Esophagus squamous epithelium (tissue), 5 donors: ENCODE measurements at regions not wholly inside any gene's neighbourhood (a gene's known extent, or its start where the extent isn't known, plus 50 kb on each side); places are given as distances from the start of the nearest gene placed in this dataset.
"Not testable (repeated sequence)": the region's sequence is repeated elsewhere in the genome, so short reads cannot be mapped to it uniquely, and the experiment has no call there.

ENCODE experiments used
- DNase-seq: peaks from one replicate; lab custom pipeline; 2025; lab: John Stamatoyannopoulos, UW
- H3K27ac ChIP-seq, 4 donors: fragments of 200-600 bp; sonication (generic); one replicate each; pipeline ENCODE4 v1.5.1; 2016 to 2019; ENCODE audit warnings: mild to moderate bottlenecking in 1 of 4
- H3K27me3 ChIP-seq, 4 donors: fragments of 200-600 bp; sonication (generic); 1 replicate in 3 of 4; 2 replicates in 1 of 4; pipeline versions ENCODE4 v1.5.1 to v1.6.0; 2017 to 2021; ENCODE audit warnings: antibody characterized with exemption in 1 of 4
- H3K36me3 ChIP-seq, 3 donors: fragments of 200-600 bp; sonication (generic); one replicate each; pipeline ENCODE4 v1.5.1; 2016 to 2019
- H3K4me1 ChIP-seq, 3 donors: fragments of 200-600 bp; sonication (generic); one replicate each; pipeline ENCODE4 v1.5.1; 2017 to 2019
- H3K4me3 ChIP-seq, 4 donors: fragments of 200-600 bp; sonication (generic); 1 replicate in 3 of 4; 2 replicates in 1 of 4; pipeline ENCODE4 v1.5.1; 2016 to 2019; ENCODE audit warnings: mild to moderate bottlenecking in 2 of 4, moderate library complexity in 1 of 4
- H3K9me3 ChIP-seq, 3 donors: fragments of 200-600 bp; sonication (generic); one replicate each; pipeline ENCODE4 v1.5.1; 2016 to 2019
- POLR2A ChIP-seq, 4 donors: fragments of 450-650 bp; IDR thresholded peaks; one replicate each; pipeline ENCODE4 v1.6.1; 2017; ENCODE audit warnings: antibody characterized with exemption in 4 of 4, mild to moderate bottlenecking in 4 of 4, moderate library complexity in 3 of 4
- WGBS, 2 donors: methylation state at CpG; one replicate each; pipeline ENCODE4 v1.1.5; 2018; 5-methylcytosine and 5-hydroxymethylcytosine counted together
- intact Hi-C: fragments of 100-400 bp; cut with DNase I; formaldehyde crosslinking; loops from one replicate; pipeline ENCODE4 v1.15.0; 2022
- TF ChIP-seq, protein P1 (sequence below), 6 experiments: fragments of 450-650 bp in 4 of 6; fragments of 200-600 bp in 2 of 6; sonication (generic) in 2 of 6; IDR thresholded peaks; one replicate each; pipeline ENCODE4 v1.5.1; 2016 to 2019; ENCODE audit warnings: antibody characterized with exemption in 6 of 6, mild to moderate bottlenecking in 4 of 6, moderate library complexity in 4 of 6
- donor health status: DM: yes; HTN: yes; CAD: no.

DNA sequence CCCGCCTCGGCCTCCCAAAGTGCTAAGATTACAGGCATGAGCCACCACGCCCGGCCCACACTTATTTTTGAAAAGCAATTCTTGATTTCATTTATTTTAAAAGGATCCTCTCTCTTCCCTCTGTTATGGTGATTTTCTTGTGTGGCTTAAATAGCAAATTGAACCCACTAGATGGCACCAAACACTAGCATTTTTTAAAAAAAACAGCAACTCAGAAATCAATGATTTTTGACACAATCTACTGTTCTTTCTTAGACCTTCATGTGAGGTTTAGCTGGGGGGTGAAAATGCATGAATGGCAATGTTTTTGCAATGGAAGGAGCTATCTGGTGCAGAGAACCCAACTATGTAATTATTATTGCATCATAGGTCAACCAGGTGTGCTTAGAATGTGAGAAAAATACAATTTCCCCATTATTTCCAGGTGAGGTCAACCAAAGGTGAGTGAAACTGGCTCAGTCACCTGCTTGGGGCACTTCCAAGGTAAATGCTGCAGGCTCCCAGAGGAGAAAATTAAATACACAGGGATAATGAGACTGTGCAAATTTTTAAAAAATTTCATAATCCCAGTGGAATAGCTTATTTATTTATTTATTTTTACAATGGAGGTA is 226.7 kb upstream of the PRKX start:
- Histone ChIP-seq H3K4me1 (peaks cover 0 to 13% (median 0%) of the 10 kb centered on the region in 3 donors), H3K9me3 (peaks cover 0 to 5% (median 0%) of the 10 kb centered on the region in 3 donors), H3K27ac (no peak overlapping the region), H3K27me3 (no peaks in the 10 kb centered on the region), H3K4me3 (no peak overlapping the region), H3K36me3 (no peaks in the 10 kb centered on the region)
- TF ChIP-seq POLR2A (IDR thresholded peaks at IDR 0.05) = no peak
- TF ChIP-seq, protein P1, sequence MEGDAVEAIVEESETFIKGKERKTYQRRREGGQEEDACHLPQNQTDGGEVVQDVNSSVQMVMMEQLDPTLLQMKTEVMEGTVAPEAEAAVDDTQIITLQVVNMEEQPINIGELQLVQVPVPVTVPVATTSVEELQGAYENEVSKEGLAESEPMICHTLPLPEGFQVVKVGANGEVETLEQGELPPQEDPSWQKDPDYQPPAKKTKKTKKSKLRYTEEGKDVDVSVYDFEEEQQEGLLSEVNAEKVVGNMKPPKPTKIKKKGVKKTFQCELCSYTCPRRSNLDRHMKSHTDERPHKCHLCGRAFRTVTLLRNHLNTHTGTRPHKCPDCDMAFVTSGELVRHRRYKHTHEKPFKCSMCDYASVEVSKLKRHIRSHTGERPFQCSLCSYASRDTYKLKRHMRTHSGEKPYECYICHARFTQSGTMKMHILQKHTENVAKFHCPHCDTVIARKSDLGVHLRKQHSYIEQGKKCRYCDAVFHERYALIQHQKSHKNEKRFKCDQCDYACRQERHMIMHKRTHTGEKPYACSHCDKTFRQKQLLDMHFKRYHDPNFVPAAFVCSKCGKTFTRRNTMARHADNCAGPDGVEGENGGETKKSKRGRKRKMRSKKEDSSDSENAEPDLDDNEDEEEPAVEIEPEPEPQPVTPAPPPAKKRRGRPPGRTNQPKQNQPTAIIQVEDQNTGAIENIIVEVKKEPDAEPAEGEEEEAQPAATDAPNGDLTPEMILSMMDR (IDR thresholded peaks at IDR 0.05) = peak; percentile 11 to 48 (median 24)
- WGBS, 2 donors = 0% methylated on average over 2 to 4 of the region's 4 CpGs
- DNase-seq = no peak
- intact Hi-C loops = no loop called here

- TF ChIP-seq, protein P1 (IDR thresholded peaks at IDR 0.05) = no peak
- TF ChIP-seq POLR2A (IDR thresholded peaks at IDR 0.05) = no peak
- peaks cover 0 to 5% (median 0%) of the 10 kb centered on the region in 3 donors for H3K9me3 ChIP-seq
- DNase-seq = no peak
- no peaks in the 10 kb centered on the region for H3K27me3 ChIP-seq
- 88 to 90% methylated on average over 1 to 3 of the region's 3 CpGs for WGBS, 2 donors
- H3K4me1 ChIP-seq = peaks cover 0 to 13% (median 0%) of the 10 kb centered on the region in 3 donors
- intact Hi-C loops = no loop called here
- H3K36me3 ChIP-seq = no peaks in the 10 kb centered on the region
- no peak overlapping the region for H3K4me3 ChIP-seq
- H3K27ac ChIP-seq = no peak overlapping the region
Observed at GRCh38 chrX:3938587-3938986, 225.1 kb upstream of the PRKX start.

DNA sequence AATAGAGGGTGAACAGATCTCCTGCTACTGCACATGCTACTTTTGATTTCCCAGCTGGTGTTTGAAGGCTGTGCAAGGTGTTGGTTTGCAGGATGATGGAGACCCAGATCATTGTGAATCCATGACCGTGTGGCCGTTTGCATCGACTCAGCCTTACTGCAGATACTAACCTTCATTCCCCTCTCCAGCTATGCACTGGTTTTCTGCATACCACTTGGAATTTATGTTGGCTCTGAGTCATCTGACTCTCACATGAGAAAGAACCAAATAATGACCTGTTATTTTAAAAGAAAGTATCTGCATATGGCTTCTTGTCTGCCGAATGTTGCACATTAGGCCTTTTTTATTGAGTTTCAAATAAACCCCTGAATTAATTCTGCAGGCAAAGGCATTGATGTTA is 221.7 kb upstream of the PRKX start:
- intact Hi-C loops = not testable (repeated sequence)
- no CpG with 5 or more reads among the region's 4 CpGs for WGBS, 2 donors

GRCh38 chrX:3920424-3921017 is 207.1 kb upstream of the PRKX start:
- H3K9me3 ChIP-seq, H3K27ac ChIP-seq, intact Hi-C loops, H3K4me3 ChIP-seq, H3K27me3 ChIP-seq, DNase-seq, H3K36me3 ChIP-seq, H3K4me1 ChIP-seq: not testable (repeated sequence)
- no CpG with 5 or more reads among the region's 78 CpGs for WGBS, 2 donors

More for the DNA sequence above, 221.7 kb upstream of the PRKX start:
- H3K27me3 ChIP-seq, H3K9me3 ChIP-seq, H3K4me1 ChIP-seq, DNase-seq, H3K27ac ChIP-seq, H3K4me3 ChIP-seq, H3K36me3 ChIP-seq: not testable (repeated sequence)

DNA sequence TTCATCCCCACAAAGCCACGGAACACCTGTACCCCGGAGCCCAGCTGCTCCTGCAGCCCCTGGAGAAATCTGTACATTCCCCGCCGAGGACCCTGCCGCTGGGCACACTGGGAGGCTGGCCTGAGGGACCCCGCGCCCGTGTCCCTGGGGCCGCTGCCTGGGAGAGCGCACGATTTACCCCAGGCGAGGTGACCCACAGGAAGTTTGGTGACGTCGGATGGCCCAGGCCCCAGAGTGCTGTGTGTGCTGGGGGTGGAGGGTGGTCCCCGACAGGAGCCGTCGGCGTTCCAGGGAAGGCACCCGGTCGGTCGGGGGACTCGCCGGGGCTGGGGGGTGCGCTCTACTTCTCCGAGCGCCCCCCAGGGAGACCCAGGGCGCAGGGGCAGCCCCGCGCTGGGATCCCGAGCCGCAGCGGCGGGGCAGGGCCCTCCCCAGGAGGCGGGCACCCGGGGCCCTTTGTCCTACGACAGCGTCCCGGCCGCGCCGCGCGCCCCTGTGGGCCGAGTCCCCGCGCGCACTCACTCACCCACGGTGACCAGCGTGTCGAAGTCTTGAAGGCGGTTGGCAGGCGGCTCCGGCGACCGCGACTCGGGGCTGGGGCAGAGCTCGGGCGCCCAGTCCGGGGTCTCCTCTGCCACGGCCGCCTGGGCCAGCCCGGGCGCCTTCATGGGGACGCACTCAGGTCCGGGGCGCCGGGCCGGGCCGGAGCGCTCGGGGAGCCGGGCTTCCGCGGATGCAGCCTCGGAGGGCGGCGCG is 206.4 kb upstream of the PRKX start:
- H3K4me1 ChIP-seq, H3K27ac ChIP-seq, H3K27me3 ChIP-seq, H3K9me3 ChIP-seq, H3K4me3 ChIP-seq, H3K36me3 ChIP-seq, DNase-seq, intact Hi-C loops: not testable (repeated sequence)
- no CpG with 5 or more reads among the region's 79 CpGs for WGBS, 2 donors

- WGBS, 2 donors = no CpG with 5 or more reads among the region's 28 CpGs
- H3K27ac ChIP-seq, H3K36me3 ChIP-seq, H3K4me3 ChIP-seq, intact Hi-C loops, DNase-seq, H3K4me1 ChIP-seq, H3K9me3 ChIP-seq, H3K27me3 ChIP-seq: not testable (repeated sequence)
Observed at GRCh38 chrX:3914813-3915212, 201.4 kb upstream of the PRKX start.

DNA sequence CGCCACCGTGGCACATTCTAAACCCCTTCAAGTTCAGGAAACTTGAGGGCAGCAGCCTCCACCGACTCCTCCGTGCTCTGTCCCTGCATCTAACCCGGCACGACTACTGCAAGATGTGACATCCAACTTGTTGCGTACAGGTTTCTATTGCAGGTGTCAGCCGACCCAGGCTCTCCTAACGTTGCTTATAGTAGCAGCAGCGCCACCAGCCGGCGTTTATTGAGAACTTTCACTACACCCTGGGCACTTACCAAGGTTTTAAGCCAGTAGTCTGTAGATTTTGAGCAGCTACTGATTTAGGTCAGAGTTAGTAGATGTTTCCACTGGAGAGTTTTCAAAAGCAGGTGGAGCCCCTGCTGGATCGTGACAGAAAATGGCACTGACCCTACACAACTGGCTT is 200.6 kb upstream of the PRKX start:
- H3K4me1 ChIP-seq, DNase-seq, H3K36me3 ChIP-seq, H3K9me3 ChIP-seq, H3K4me3 ChIP-seq, H3K27me3 ChIP-seq, H3K27ac ChIP-seq, intact Hi-C loops: not testable (repeated sequence)
- no CpG with 5 or more reads among the region's 13 CpGs for WGBS, 2 donors

GRCh38 chrX:3911012-3911411 is 197.6 kb upstream of the PRKX start:
- WGBS, 2 donors = no CpG with 5 or more reads among the region's 6 CpGs
- H3K9me3 ChIP-seq, H3K36me3 ChIP-seq, intact Hi-C loops, H3K4me1 ChIP-seq, H3K27me3 ChIP-seq, DNase-seq, H3K4me3 ChIP-seq, H3K27ac ChIP-seq: not testable (repeated sequence)

DNA sequence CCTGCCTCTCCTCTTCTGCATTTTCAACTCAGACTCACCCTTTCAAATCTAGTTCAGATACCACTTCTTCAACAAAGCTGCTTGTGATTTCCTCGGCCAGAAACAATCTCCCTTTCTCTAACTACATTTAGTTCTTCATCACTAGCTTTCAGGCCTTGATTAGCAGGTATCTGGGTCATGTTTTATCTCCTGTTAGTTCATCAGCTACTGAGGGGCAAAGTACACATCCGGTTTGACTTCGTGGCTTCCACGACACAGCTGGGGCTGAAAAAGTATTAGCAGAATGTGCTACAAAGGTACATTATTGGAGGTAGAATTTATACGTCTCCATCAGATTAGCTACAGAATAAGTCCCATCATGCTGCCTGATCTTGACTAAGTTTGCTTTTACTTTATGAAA is 197.2 kb upstream of the PRKX start:
- intact Hi-C loops, H3K9me3 ChIP-seq, DNase-seq, H3K36me3 ChIP-seq, H3K4me1 ChIP-seq, H3K27ac ChIP-seq, H3K27me3 ChIP-seq, H3K4me3 ChIP-seq: not testable (repeated sequence)
- no CpG with 5 or more reads among the region's 5 CpGs for WGBS, 2 donors

DNA sequence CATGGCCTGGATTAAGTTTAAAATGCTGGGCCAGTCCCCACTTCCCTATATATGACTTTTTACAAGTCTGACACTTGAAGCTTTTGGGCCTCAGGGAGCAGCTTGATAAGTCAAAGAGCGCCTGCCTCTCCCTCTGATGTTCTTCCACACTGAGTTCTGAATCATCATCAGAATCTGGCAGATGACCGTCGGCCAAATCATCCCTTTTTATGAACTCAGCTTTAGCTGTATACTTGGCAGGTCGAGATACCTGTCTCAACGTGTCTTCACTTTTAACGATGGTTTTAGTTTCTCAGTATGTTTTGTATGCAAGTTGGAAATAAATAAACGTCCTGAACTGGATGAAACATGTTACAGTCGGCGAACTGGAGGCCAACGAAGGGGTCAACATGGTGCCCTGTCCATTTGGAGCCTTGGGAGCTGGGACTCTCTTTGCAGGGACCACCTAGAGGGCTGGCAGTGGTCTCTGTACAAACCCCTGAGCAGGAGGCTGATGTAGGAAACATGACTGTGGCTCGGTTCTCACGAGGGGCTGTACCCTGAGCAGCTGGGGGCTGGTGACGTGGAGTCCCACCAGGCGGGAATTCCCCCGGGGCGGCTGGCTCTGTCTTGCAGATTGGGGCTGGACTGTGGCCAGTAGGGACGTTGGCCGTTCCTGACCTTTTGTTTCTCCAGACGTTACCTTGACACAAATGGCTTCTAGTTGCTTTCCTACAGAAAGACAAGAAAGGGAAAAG is 192.2 kb upstream of the PRKX start:
- H3K9me3 ChIP-seq, intact Hi-C loops: not testable (repeated sequence)
- no CpG with 5 or more reads among the region's 19 CpGs for WGBS, 2 donors

More for the DNA sequence above, 192.2 kb upstream of the PRKX start:
- not testable (repeated sequence) for H3K27me3 ChIP-seq, H3K4me3 ChIP-seq, H3K4me1 ChIP-seq, DNase-seq, H3K27ac ChIP-seq, H3K36me3 ChIP-seq
